GM21737 (cell line): ENCODE measurements at regions not wholly inside any gene's neighbourhood (a gene's known extent, or its start where the extent isn't known, plus 50 kb on each side); places are given as distances from the start of the nearest gene placed in this dataset.

Experiments used
- ATAC-seq: cut with Tn5 transposase; IDR thresholded peaks from one replicate; pipeline ENCODE4 v1.9.1; 2021; ENCODE audit warnings: mild to moderate bottlenecking, moderate library complexity; ENCODE audit not compliant: unreplicated experiment

DNA sequence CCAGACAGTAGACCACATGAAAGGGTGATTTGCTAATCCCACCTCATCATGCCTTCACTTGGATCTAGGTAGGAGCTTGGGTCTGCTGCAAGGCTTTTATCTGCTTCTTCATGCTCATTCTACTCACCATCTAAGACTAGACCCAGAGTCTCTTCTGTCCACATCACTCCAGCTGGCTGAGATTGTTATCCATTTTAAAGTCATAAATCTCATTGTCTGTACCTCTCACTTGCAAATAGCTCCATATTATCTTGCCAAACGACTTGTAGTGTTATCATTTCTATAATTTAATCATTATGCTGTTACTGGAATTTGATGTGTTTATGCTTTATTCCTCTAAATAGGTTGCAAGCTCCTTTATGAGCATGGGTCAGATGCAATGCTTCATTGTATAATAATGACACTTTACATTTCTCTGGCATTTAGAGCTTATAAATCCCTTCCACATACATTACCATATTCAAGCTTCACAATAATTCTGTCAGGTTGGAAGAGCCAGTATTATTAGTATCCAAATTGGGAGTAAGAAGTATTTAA lies 254.2 kb upstream of the SORL1-AS1 start:
- no peak for ATAC-seq

DNA sequence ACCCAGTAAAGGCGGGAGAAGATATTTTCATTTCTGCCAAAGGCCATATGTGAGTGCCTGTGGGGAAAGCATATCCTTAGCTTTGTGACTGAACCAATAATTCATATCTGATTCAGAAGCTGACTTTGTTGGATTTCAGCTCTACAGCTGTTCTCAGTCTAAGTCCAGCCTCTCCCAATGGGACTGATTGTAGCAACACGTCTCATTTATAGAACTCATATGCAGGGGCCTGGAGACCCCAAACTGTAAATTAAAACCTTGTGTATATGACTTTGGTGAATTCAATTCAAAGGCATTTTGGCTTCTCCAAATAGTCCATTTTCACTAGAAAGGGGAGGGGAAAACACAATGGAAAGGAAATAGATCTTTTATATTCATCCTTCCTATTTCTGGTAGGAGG lies 250.4 kb upstream of the SORL1-AS1 start:
- ATAC-seq = no peak

DNA sequence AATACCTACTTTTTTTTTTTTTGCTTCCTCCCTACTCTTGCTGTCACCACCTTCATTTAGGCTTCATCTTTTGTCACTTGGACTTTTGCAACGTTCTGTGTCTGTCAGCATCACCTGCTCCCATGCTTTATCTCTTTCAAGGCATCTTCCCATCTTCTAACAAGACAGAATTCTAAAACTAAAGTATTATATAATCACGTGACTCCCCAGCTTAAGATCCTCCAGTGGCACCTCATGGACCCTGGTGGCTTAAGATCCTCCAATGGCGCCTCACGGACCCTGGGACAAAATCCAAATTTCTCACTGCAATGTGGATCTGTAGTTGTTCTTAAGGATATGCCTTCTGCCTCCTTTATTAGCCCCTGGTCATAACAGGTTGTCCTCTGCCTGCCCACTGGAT lies 248.2 kb upstream of the SORL1-AS1 start:
- no peak for ATAC-seq

DNA sequence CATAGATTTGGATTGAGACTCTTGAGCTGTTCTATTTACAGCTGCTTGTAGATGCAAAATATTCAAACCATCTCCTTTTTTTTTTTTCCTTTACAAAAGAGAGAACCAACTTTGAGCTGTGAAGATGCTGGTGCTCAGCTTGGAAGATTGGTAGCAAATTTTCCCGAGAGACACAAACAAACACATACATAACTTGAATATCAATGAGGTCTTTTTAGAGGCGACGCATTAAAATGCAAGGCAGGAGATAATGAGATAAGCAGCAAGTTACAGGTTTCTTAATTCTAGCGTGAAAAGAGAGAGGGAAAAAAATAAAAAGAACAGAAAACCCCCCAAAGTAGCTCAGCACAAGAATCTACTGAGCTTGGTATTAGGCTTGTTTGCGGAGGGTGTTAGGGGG lies 247.0 kb upstream of the SORL1-AS1 start:
- no peak for ATAC-seq

DNA sequence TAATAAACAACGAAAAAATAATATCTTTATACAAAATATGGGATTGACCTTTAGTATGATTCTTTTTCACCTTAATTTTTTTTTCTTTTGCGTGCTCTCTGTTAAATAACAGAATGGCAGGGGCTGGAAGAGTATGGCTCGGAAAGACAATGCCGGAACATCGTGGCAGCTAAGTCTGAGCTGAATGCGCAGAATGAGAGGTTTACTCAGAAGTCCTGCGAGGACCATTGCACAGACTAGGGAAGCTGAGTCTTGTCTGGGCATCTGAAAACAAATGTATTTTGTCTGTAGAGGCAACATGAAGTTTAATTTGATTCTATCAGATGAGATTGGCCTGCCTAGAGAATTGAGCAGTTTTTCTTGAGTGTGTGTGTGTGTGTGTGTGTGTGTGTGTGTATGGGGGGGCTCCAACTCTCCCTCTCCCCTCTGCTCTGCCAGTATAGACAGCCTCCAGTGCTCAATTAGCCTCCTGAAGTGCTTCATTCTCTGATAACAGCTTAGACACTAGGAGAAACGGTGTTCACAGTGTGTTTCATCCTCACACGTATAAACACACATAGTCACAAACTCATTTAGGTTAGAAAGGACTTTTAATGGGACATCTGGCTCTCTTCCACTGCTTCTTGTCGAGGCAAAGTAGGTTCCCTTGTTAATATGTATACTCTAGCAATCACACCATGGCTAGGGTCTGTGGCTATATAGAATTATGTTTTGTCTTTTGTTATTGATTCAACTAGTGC lies 244.3 kb upstream of the SORL1-AS1 start:
- ATAC-seq = no peak

DNA sequence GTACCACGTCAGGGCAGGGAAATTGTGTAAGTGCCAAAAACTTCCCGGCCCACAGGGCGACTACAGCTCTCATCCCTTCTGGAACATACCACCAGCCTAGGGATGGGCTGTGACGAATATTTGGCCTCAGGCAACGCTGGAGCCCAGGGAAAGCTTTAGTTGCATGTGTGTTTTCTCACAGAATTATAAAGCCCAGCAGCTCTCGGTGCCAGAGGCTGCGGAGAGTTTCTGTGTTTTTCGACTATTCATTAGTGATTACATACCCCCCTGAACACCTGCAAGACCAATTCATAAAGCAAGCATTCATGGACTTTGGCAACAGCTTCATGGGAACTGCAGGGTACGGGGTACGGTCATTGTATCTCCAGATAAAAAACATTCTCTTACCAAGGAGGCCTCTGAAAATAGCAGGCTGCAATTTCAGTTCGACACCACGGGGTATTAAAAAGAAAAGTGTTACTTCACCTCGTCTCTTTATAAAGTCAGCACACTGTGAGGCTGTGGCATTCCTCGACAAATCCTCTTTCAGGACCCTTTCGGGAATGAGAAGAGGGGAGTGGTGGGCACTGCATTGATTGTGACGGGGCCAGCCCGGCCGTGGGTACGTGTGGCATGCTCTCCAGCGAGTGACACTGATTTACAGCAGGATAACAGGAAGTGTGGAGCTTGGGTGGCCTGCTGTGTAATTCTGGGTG lies 243.6 kb upstream of the SORL1-AS1 start:
- ATAC-seq = no peak

DNA sequence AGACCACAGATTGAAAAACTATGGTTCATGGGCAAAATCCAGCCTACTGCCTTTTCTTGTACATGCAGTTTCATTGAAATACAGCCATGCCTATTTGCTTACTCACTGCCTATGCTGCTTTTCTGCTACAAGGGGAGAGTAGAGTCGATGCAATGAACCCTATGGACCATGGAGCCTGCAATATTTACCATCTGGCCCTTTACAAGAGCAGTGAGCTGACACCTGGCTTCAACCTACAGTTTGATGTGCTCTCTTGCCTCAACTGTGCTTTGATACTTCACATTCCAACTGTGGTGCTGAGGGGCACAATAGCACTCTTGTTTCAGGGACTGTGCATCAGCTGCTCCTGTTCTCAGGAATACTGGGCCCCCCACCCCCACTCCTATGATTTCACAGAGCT lies 239.5 kb upstream of the SORL1-AS1 start:
- no peak for ATAC-seq

DNA sequence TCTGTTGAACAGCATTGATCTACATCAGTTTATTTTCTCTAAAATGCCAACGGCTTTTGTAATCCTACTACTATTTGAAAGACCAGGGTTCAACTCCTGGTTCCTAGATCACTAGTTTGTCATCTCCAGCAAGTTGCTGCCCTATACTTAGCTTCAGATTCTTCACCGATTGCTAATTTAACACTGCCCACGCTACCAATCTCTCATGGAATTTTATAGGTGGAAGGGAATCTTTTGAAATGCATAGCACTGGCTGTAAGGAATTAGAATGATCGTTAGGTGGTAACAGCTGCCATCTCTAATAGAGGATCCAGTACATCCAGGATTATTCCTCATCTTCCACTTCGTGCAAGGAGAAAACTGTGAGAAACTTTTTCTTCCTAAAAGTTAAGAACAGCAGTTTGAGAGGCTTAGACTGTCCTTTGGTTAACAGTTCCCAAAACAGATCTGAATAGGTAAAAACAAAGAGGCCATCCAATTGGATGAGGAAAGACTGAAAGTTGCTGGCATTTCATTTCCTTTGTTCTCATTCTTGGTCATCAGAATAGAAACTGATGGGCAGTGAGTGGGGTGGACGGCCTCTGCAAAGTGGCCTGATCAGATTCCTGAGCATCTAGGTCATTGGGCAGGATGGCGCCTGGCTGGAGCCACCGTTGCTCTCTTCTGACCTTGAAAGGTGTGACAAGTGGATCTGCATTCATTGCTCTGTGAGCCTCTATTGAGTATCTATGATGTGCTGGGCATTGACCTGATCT lies 236.3 kb upstream of the SORL1-AS1 start:
- no peak for ATAC-seq

DNA sequence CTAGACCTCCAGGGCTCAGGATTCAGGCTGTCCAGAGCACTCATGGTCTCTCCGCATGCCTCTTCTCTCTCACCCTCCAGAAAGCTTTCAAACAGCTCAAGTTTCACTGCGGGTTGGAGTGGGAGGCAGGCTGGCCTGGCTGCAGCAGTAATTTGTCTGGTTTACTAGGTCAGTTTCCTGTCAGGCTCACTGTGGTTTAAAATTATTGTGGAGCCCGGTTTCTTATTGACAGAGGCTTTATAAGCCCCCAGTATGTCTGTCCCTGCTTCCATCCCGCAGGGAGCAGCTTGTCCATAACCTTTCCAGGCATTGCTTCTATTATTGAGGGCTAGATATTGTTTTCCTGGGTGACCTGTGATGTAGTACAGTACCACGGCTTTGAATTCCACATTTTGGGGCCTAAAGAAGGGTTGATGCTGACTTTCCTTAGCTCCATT lies 235.3 kb upstream of the SORL1-AS1 start:
- ATAC-seq = no peak

DNA sequence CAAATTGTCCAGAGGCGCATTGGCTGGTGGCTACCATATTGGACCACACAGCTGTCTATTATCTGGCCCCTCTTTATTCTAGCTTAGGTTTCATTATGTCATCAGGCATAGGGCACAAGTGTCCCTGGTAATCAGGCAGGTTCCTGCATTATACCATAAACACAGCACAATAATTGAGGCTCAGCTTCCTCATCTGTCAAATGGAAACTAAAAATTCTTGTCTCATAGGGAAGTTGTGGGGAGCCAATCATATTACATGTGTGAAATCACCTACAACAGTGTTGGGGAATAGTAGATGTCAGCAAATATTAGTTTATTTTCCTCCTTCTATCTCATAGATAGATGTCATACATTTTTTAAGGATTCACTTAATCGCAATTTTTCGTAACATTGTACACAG lies 231.0 kb upstream of the SORL1-AS1 start:
- no peak for ATAC-seq
